ENCODE measurements at regions not wholly inside any gene's neighbourhood (a gene's known extent, or its start where the extent isn't known, plus 50 kb on each side); places are given as distances from the start of the nearest gene placed in this dataset.
"Not testable (repeated sequence)": the region's sequence is repeated elsewhere in the genome, so short reads cannot be mapped to it uniquely, and the experiment has no call there.

- Mint-ChIP-seq H3K27me3 (no peaks in the 10 kb centered on the region), H3K27ac (no peak overlapping the region), H3K36me3 (ENCODE audit: low read depth) (peaks cover 11% of the 10 kb centered on the region), H3K4me1 (peaks cover 15% of the 10 kb centered on the region), H3K9me3 (peaks cover 25% of the 10 kb centered on the region), H3K4me3 (no peak overlapping the region)
- no peak for DNase-seq
- ChIA-PET CTCF (no interaction called here), POLR2A (no interaction called here)
Observed at GRCh38 chr18:9048236-9048635, 54.3 kb upstream of the NDUFV2 start.

- CTCF ChIA-PET = no interaction called here
- no peak overlapping the region for H3K4me3 Mint-ChIP-seq
- H3K4me1 Mint-ChIP-seq = peaks cover 15% of the 10 kb centered on the region
- peaks cover 11% of the 10 kb centered on the region for H3K36me3 Mint-ChIP-seq (ENCODE audit: low read depth)
- POLR2A ChIA-PET = interaction anchor here (0.6 kb wide), 1 partner anchor 16 kb away, joined by 3 read pairs; no protein-coding TSS in a partner anchor
- H3K27ac Mint-ChIP-seq = no peak overlapping the region
- peaks cover 25% of the 10 kb centered on the region for H3K9me3 Mint-ChIP-seq
- H3K27me3 Mint-ChIP-seq = no peaks in the 10 kb centered on the region
- no peak for DNase-seq
Observed at GRCh38 chr18:9048808-9049494, 53.5 kb upstream of the NDUFV2 start.

GRCh38 chr18:9049495-9049809 is 53.0 kb upstream of the NDUFV2 start:
- Mint-ChIP-seq H3K9me3 (peaks cover 25% of the 10 kb centered on the region), H3K27ac (no peak overlapping the region), H3K4me3 (no peak overlapping the region), H3K4me1 (peaks cover 15% of the 10 kb centered on the region), H3K36me3 (ENCODE audit: low read depth) (peaks cover 11% of the 10 kb centered on the region), H3K27me3 (no peaks in the 10 kb centered on the region)
- CTCF ChIA-PET = no interaction called here
- POLR2A ChIA-PET = interaction anchor here (0.6 kb wide), 1 partner anchor 16 kb away, joined by 3 read pairs; no protein-coding TSS in a partner anchor
- DNase-seq = no peak

GRCh38 chr18:9050628-9051284 is 51.7 kb upstream of the NDUFV2 start:
- CTCF ChIA-PET, H3K27me3 Mint-ChIP-seq, DNase-seq, POLR2A ChIA-PET, H3K27ac Mint-ChIP-seq, H3K4me3 Mint-ChIP-seq: not testable (repeated sequence)
- peaks cover 11% of the 10 kb centered on the region for H3K36me3 Mint-ChIP-seq (ENCODE audit: low read depth)
- peaks cover 25% of the 10 kb centered on the region for H3K9me3 Mint-ChIP-seq
- peaks cover 21% of the 10 kb centered on the region for H3K4me1 Mint-ChIP-seq
